Fibroblast of skin of right biceps (primary cell): ENCODE measurements at regions not wholly inside any gene's neighbourhood (a gene's known extent, or its start where the extent isn't known, plus 50 kb on each side); places are given as distances from the start of the nearest gene placed in this dataset.

ENCODE experiments used
- DNase-seq: peaks from one replicate; pipeline ENCODE4 v3.0.0-alpha.2; 2013

- DNase-seq, result no peak
These were observed 177.8 kb downstream of the OLFM4 start for GRCh38 chr13:53206455-53206854.

- DNase-seq, result no peak
These were observed 178.9 kb downstream of the OLFM4 start for GRCh38 chr13:53207556-53207955.

- DNase-seq, result no peak
These were observed 185.8 kb downstream of the OLFM4 start for GRCh38 chr13:53214433-53214832.

- DNase-seq, result no peak
These were observed 186.9 kb downstream of the OLFM4 start for GRCh38 chr13:53215563-53215962.

- no peak for DNase-seq
These were observed 188.2 kb downstream of the OLFM4 start for GRCh38 chr13:53216773-53217172.

- no peak for DNase-seq
These were observed 188.6 kb downstream of the OLFM4 start for GRCh38 chr13:53217194-53217593.

- no peak for DNase-seq
These were observed 191.4 kb downstream of the OLFM4 start for GRCh38 chr13:53220038-53220437.

- DNase-seq, result no peak
These were observed 209.1 kb downstream of the OLFM4 start for GRCh38 chr13:53237696-53238095.

- DNase-seq, result no peak
These were observed 209.6 kb downstream of the OLFM4 start for GRCh38 chr13:53238261-53238660.

- no peak for DNase-seq
These were observed 211.9 kb downstream of the OLFM4 start for GRCh38 chr13:53240401-53241025.

- DNase-seq, result no peak
These were observed 213.3 kb downstream of the OLFM4 start for GRCh38 chr13:53241891-53242348.

GRCh38 chr13:53249236-53249635 is 220.6 kb downstream of the OLFM4 start:
- DNase-seq, result no peak

- DNase-seq, result peak; percentile 71
These were observed 221.8 kb downstream of the OLFM4 start for GRCh38 chr13:53250272-53250875.

GRCh38 chr13:53250977-53251376 is 222.4 kb downstream of the OLFM4 start:
- no peak for DNase-seq

GRCh38 chr13:53254500-53254899 is 225.9 kb downstream of the OLFM4 start:
- no peak for DNase-seq

GRCh38 chr13:53255795-53256194 is 227.2 kb downstream of the OLFM4 start:
- DNase-seq, result no peak

GRCh38 chr13:53260594-53260993 is 232.0 kb downstream of the OLFM4 start:
- DNase-seq, result no peak

- no peak for DNase-seq
These were observed 236.3 kb downstream of the OLFM4 start for GRCh38 chr13:53264751-53265385.

- DNase-seq, result no peak
These were observed 238.1 kb downstream of the OLFM4 start for GRCh38 chr13:53266757-53267156.

GRCh38 chr13:53269634-53270033 is 241.0 kb downstream of the OLFM4 start:
- DNase-seq, result no peak

- no peak for DNase-seq
These were observed 244.3 kb downstream of the OLFM4 start for GRCh38 chr13:53272873-53273272.

- DNase-seq, result no peak
These were observed 247.7 kb downstream of the OLFM4 start for GRCh38 chr13:53276265-53276664.

- DNase-seq, result no peak
These were observed 253.1 kb downstream of the OLFM4 start for GRCh38 chr13:53281677-53282076.

- no peak for DNase-seq
These were observed 257.4 kb downstream of the OLFM4 start for GRCh38 chr13:53285896-53286430.
